HepG2 (cell line): ENCODE measurements at regions not wholly inside any gene's neighbourhood (a gene's known extent, or its start where the extent isn't known, plus 50 kb on each side); places are given as distances from the start of the nearest gene placed in this dataset.

Experiments used
- ATAC-seq: fragments of 200-7000 bp; cut with Tn5 transposase; 3 replicates; pipeline ENCODE4 v1.9.1; 2020; ENCODE audit warnings: mild to moderate bottlenecking, moderate library complexity
- BruUV-seq: library from RNA; stranded (reverse); fragments of 400-500 nt; replicated peaks from 2 replicates; lab custom pipeline; 2021; lab: Mats Ljungman, UMichigan
- CTCF ChIA-PET: fragments of 300-600 bp; formaldehyde crosslinking; extraction: SDS; loops from one replicate; lab custom pipeline; 2021; ENCODE audit warnings: low total read pairs, inconsistent platforms, low intra/inter-chr PET ratio; lab: Yijun Ruan, JAX
- POLR2A ChIA-PET: fragments of 350-600 bp; sonication (Branson Sonifier 250); formaldehyde crosslinking; loops from one replicate; lab custom pipeline; 2020; ENCODE audit warnings: antibody characterized with exemption, inconsistent platforms; lab: Yijun Ruan, JAX
- DNase-seq: peaks from one replicate; pipeline ENCODE4 v3.0.0-alpha.2; 2015; ENCODE audit warnings: low spot score
- FAIRE-seq: peaks from 3 replicates; lab custom pipeline; 2011; peaks lifted over from hg19 to GRCh38; lab: Jason Lieb, UNC
- H2AFZ ChIP-seq: one replicate; pipeline ENCODE4 v1.6.1; 2011; ENCODE audit warnings: low read length, inconsistent platforms
- H3K27ac ChIP-seq: fragments of 300-600 bp; 3 replicates; pipeline ENCODE4 v1.8.0; 2011; ENCODE audit warnings: mixed run types, mild to moderate bottlenecking, mixed read lengths, low read length, inconsistent platforms; ENCODE audit not compliant: insufficient read depth; ENCODE audit errors: extremely low read length
- H3K27me3 ChIP-seq, 2 experiments: fragments of 200-600 bp in 1 of 2; 2 replicates in 1 of 2; 3 replicates in 1 of 2; pipeline versions ENCODE4 v1.6.0 to v1.8.0; 2011; ENCODE audit warnings: low read length in 2 of 2, mild to moderate bottlenecking in 2 of 2, moderate library complexity in 2 of 2, inconsistent platforms in 1 of 2; ENCODE audit not compliant: insufficient read depth in 2 of 2, control insufficient read depth in 1 of 2
- H3K36me3 ChIP-seq, 2 experiments: fragments of 200-600 bp in 1 of 2; replicated peaks in 1 of 2; 2 replicates in 1 of 2; 3 replicates in 1 of 2; pipeline versions ENCODE4 v1.5.1 to v1.8.0; 2011; ENCODE audit warnings: low read length in 2 of 2, inconsistent platforms in 1 of 2; ENCODE audit not compliant: insufficient read depth in 2 of 2, control insufficient read depth in 1 of 2
- H3K4me1 ChIP-seq: 2 replicates; pipeline ENCODE4 v1.5.1; 2012; ENCODE audit warnings: low read length, inconsistent platforms; ENCODE audit not compliant: insufficient read depth
- H3K4me2 ChIP-seq: 2 replicates; pipeline ENCODE4 v1.6.0; 2011; ENCODE audit warnings: low read depth, low read length, inconsistent platforms
- H3K4me3 ChIP-seq, 3 experiments: fragments of 200-600 bp in 1 of 3; sonication (generic), shearing (Covaris generic) in 1 of 3; replicated peaks in 1 of 3; 2 replicates each; pipeline ENCODE4 v1.5.1; 2011 to 2016; ENCODE audit warnings: low read length in 3 of 3, inconsistent platforms in 2 of 3, low read depth in 2 of 3, mild to moderate bottlenecking in 2 of 3, control low read depth in 1 of 3, mixed read lengths in 1 of 3; ENCODE audit not compliant: insufficient read depth in 1 of 3
- H3K79me2 ChIP-seq: one replicate; pipeline ENCODE4 v1.6.1; 2011; ENCODE audit warnings: low read length, inconsistent platforms; ENCODE audit not compliant: insufficient read depth
- H3K9ac ChIP-seq: 2 replicates; pipeline ENCODE4 v1.6.0; 2011; ENCODE audit warnings: mild to moderate bottlenecking, low read depth, low read length, inconsistent platforms; ENCODE audit not compliant: insufficient read depth
- H3K9me3 ChIP-seq: 2 replicates; pipeline ENCODE4 v1.5.1; 2012; ENCODE audit warnings: mild to moderate bottlenecking, low read length
- H4K20me1 ChIP-seq: 2 replicates; pipeline ENCODE4 v1.6.0; 2011; ENCODE audit warnings: inconsistent platforms, mild to moderate bottlenecking, low read length, moderate library complexity; ENCODE audit not compliant: insufficient read depth
- KDM1A ChIP-seq: IDR thresholded peaks from 2 replicates; pipeline ENCODE4 v1.6.1; 2016; ENCODE audit warnings: missing compliant biosample characterization
- NFE2 ChIP-seq: sonication (generic); formaldehyde crosslinking; IDR thresholded peaks from 2 replicates; pipeline ENCODE4 v1.4.0; 2020; ENCODE audit warnings: missing genetic modification reagents
- RARG ChIP-seq: sonication (generic); formaldehyde crosslinking; IDR thresholded peaks from 2 replicates; pipeline ENCODE4 v1.4.0; 2020; ENCODE audit warnings: low read depth, mild to moderate bottlenecking, missing genetic modification reagents
- ZNF44 ChIP-seq: sonication (generic); formaldehyde crosslinking; IDR thresholded peaks from 2 replicates; pipeline ENCODE4 v1.5.1; 2020; ENCODE audit warnings: mild to moderate bottlenecking, missing genetic modification reagents
- ZNF556 ChIP-seq: sonication (generic); formaldehyde crosslinking; IDR thresholded peaks from 2 replicates; pipeline ENCODE4 v1.4.0; 2020; ENCODE audit warnings: mild to moderate bottlenecking, missing genetic modification reagents, borderline replicate concordance
- ZNF652 ChIP-seq: IDR thresholded peaks from 2 replicates; pipeline ENCODE4 v1.6.1; 2016; ENCODE audit warnings: low read depth, borderline replicate concordance
- WGBS: methylation state at CpG from one replicate; pipeline ENCODE4 v1.1.6; 2017; ENCODE audit warnings: low lambda C conversion rate; 5-methylcytosine and 5-hydroxymethylcytosine counted together
- in situ Hi-C: cut with HindIII; loops from 2 replicates; pipeline ENCODE4 v1.10.0; 2017; ENCODE audit warnings: low pct_unique_long_range_greater_than_20kb; ENCODE audit not compliant: extremely low pct_ligation_motif_present
- intact Hi-C: fragments of 100-400 bp; cut with micrococcal nuclease; formaldehyde crosslinking; loops from one replicate; pipeline ENCODE4 v1.10.0; 2022; ENCODE audit not compliant: unreplicated experiment
- TF ChIP-seq, protein P1 (sequence below): sonication (generic); formaldehyde crosslinking; IDR thresholded peaks from 2 replicates; pipeline ENCODE4 v1.8.1; 2023; ENCODE audit warnings: missing genetic modification reagents, inconsistent platforms, borderline replicate concordance
- TF ChIP-seq, protein P2 (sequence below): sonication (generic); formaldehyde crosslinking; IDR thresholded peaks from 2 replicates; pipeline ENCODE4 v1.4.0; 2020; ENCODE audit warnings: low read depth, missing genetic modification reagents
- TF ChIP-seq, protein P3 (sequence below): sonication (generic); formaldehyde crosslinking; IDR thresholded peaks from 2 replicates; pipeline ENCODE4 v1.5.1; 2020; ENCODE audit warnings: missing genetic modification reagents, mild to moderate bottlenecking, borderline replicate concordance
- TF ChIP-seq, protein P4 (sequence below): sonication (generic); formaldehyde crosslinking; IDR thresholded peaks from 2 replicates; pipeline ENCODE4 v1.5.0; 2020; ENCODE audit warnings: missing genetic modification reagents
- TF ChIP-seq, protein P5 (sequence below): sonication (generic); formaldehyde crosslinking; IDR thresholded peaks from 2 replicates; pipeline ENCODE4 v1.5.1; 2020; ENCODE audit warnings: missing genetic modification reagents, mild to moderate bottlenecking, borderline replicate concordance
- TF ChIP-seq, protein P6 (sequence below): sonication (generic); formaldehyde crosslinking; IDR thresholded peaks from 2 replicates; pipeline ENCODE4; 2020; ENCODE audit warnings: missing genetic modification reagents, mild to moderate bottlenecking, borderline replicate concordance

DNA sequence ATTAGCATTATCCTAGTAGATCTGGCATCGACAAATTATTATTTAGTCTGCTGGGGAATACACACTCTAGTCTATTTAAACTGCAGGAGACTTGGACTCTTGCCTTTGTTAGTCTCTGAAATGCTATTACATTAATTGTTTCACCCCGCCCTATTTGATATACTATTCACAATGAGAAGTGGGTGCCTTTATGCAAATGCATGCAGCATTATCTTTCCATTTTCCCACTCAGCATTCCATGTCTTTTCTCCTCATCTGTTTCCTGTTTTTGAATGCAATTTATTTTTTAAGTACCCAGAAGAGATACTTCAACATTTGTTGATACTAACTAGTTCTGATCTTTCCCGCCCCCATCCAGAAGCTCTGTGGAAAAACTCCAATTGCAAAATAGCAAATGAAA, 395.3 kb upstream of the NXPH2 start:
- ATAC-seq (no peak), FAIRE-seq (no peak), DNase-seq (no peak)
- in situ Hi-C loops: no loop called here
- Histone ChIP-seq H2AFZ (no peak overlapping the region), H3K9ac (no peak overlapping the region), H3K9me3 (no peaks in the 10 kb centered on the region), H4K20me1 (no peaks in the 10 kb centered on the region), H3K79me2 (no peaks in the 10 kb centered on the region), H3K4me3 (no peak overlapping the region), H3K27ac (no peak overlapping the region), H3K4me2 (no peak overlapping the region), H3K27me3 (no peaks in the 10 kb centered on the region), H3K4me1 (no peaks in the 10 kb centered on the region), H3K36me3 (no peaks in the 10 kb centered on the region)
- intact Hi-C loops: no loop called here
- 3% methylated on average over 3 of the region's 3 CpGs for WGBS
- no TSS peak for BruUV-seq
- POLR2A ChIA-PET: no interaction called here
- TF ChIP-seq, protein P1, sequence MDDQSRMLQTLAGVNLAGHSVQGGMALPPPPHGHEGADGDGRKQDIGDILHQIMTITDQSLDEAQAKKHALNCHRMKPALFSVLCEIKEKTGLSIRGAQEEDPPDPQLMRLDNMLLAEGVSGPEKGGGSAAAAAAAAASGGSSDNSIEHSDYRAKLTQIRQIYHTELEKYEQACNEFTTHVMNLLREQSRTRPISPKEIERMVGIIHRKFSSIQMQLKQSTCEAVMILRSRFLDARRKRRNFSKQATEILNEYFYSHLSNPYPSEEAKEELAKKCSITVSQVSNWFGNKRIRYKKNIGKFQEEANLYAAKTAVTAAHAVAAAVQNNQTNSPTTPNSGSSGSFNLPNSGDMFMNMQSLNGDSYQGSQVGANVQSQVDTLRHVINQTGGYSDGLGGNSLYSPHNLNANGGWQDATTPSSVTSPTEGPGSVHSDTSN (CRISPR knock-in tag): no peak
- TF ChIP-seq RARG (no peak), KDM1A (CRISPR knock-in tag) (no peak), ZNF556 (CRISPR knock-in tag) (no peak), ZNF652 (CRISPR knock-in tag) (no peak), NFE2 (CRISPR knock-in tag) (no peak), ZNF44 (no peak)
- TF ChIP-seq, protein P2, sequence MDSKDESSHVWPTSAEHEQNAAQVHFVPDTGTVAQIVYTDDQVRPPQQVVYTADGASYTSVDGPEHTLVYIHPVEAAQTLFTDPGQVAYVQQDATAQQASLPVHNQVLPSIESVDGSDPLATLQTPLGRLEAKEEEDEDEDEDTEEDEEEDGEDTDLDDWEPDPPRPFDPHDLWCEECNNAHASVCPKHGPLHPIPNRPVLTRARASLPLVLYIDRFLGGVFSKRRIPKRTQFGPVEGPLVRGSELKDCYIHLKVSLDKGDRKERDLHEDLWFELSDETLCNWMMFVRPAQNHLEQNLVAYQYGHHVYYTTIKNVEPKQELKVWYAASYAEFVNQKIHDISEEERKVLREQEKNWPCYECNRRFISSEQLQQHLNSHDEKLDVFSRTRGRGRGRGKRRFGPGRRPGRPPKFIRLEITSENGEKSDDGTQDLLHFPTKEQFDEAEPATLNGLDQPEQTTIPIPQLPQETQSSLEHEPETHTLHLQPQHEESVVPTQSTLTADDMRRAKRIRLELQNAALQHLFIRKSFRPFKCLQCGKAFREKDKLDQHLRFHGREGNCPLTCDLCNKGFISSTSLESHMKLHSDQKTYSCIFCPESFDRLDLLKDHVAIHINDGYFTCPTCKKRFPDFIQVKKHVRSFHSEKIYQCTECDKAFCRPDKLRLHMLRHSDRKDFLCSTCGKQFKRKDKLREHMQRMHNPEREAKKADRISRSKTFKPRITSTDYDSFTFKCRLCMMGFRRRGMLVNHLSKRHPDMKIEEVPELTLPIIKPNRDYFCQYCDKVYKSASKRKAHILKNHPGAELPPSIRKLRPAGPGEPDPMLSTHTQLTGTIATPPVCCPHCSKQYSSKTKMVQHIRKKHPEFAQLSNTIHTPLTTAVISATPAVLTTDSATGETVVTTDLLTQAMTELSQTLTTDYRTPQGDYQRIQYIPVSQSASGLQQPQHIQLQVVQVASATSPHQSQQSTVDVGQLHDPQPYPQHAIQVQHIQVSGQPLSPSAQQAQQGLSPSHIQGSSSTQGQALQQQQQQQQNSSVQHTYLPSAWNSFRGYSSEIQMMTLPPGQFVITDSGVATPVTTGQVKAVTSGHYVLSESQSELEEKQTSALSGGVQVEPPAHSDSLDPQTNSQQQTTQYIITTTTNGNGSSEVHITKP (CRISPR knock-in tag): no peak
- TF ChIP-seq, protein P3, sequence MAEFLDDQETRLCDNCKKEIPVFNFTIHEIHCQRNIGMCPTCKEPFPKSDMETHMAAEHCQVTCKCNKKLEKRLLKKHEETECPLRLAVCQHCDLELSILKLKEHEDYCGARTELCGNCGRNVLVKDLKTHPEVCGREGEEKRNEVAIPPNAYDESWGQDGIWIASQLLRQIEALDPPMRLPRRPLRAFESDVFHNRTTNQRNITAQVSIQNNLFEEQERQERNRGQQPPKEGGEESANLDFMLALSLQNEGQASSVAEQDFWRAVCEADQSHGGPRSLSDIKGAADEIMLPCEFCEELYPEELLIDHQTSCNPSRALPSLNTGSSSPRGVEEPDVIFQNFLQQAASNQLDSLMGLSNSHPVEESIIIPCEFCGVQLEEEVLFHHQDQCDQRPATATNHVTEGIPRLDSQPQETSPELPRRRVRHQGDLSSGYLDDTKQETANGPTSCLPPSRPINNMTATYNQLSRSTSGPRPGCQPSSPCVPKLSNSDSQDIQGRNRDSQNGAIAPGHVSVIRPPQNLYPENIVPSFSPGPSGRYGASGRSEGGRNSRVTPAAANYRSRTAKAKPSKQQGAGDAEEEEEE (CRISPR knock-in tag): no peak
- TF ChIP-seq, protein P4, sequence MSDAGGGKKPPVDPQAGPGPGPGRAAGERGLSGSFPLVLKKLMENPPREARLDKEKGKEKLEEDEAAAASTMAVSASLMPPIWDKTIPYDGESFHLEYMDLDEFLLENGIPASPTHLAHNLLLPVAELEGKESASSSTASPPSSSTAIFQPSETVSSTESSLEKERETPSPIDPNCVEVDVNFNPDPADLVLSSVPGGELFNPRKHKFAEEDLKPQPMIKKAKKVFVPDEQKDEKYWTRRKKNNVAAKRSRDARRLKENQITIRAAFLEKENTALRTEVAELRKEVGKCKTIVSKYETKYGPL (CRISPR knock-in tag): no peak
- TF ChIP-seq, protein P5, sequence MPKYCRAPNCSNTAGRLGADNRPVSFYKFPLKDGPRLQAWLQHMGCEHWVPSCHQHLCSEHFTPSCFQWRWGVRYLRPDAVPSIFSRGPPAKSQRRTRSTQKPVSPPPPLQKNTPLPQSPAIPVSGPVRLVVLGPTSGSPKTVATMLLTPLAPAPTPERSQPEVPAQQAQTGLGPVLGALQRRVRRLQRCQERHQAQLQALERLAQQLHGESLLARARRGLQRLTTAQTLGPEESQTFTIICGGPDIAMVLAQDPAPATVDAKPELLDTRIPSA (CRISPR knock-in tag): no peak
- TF ChIP-seq, protein P6, sequence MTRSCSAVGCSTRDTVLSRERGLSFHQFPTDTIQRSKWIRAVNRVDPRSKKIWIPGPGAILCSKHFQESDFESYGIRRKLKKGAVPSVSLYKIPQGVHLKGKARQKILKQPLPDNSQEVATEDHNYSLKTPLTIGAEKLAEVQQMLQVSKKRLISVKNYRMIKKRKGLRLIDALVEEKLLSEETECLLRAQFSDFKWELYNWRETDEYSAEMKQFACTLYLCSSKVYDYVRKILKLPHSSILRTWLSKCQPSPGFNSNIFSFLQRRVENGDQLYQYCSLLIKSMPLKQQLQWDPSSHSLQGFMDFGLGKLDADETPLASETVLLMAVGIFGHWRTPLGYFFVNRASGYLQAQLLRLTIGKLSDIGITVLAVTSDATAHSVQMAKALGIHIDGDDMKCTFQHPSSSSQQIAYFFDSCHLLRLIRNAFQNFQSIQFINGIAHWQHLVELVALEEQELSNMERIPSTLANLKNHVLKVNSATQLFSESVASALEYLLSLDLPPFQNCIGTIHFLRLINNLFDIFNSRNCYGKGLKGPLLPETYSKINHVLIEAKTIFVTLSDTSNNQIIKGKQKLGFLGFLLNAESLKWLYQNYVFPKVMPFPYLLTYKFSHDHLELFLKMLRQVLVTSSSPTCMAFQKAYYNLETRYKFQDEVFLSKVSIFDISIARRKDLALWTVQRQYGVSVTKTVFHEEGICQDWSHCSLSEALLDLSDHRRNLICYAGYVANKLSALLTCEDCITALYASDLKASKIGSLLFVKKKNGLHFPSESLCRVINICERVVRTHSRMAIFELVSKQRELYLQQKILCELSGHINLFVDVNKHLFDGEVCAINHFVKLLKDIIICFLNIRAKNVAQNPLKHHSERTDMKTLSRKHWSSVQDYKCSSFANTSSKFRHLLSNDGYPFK (CRISPR knock-in tag): no peak
- CTCF ChIA-PET: no interaction called here
